ENCODE measurements at regions not wholly inside any gene's neighbourhood (a gene's known extent, or its start where the extent isn't known, plus 50 kb on each side); places are given as distances from the start of the nearest gene placed in this dataset.

DNA sequence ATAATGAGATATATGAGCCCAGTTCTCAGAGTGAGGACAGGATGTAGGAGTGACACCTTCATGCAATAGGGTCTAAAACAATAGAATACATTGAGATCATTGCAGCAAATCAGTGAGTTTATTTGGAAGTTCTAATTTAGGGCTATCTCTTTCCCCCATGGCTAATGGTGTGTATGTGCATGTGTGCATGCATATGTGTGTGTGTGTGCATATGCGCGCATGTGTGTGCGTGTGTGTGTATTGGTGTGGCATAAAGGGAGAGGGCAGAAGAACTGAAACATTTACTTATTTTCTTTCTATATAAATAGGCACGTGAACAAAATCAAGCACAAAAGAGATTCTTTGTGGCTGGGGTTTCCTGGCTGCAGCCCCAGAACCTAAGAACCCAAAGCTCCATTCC, 115.7 kb upstream of the VEPH1 start:
- H3K4me1 ChIP-seq (ENCODE audit: insufficient read depth, insufficient read length): no peaks in the 10 kb centered on the region
- no peaks in the 10 kb centered on the region for H3K9me3 ChIP-seq (ENCODE audit: insufficient read depth, low read length)
- no peak for DNase-seq (ENCODE audit: low read depth, low spot score)

DNA sequence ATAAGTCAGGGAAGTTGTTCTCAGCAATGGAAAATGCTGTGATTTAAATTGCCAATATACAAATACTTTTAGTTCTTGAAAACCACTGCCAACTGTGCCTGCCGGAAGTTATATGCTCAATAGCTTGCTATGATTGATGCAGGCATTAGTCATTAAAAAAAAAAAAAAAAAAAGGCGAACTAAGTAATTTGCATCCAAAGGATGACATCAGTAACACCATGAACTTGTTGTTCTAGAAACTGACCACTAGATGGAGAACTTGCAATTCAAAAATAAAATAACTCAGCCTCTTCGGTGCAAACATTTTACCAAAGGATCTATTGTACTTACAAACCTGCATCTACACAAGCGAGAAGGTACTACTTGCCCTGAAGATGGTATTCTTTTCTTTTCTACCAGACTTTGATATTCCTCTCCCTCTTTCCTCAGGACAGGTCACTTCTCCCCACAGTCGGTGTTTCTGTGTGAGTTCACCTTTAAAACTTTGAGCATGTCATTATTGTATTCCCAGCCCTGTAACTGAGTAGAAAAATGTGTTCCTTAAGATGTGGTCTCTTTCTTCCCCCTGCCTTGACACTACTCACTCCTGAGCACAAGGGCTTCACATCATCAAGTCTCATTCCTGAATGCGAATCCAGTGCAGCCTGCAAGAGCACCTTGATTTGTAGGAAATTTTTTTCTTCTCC, 115.0 kb upstream of the VEPH1 start:
- H3K4me1 ChIP-seq (ENCODE audit: insufficient read depth, insufficient read length): no peaks in the 10 kb centered on the region
- H3K4me3 ChIP-seq (ENCODE audit: insufficient read length, low read depth): no peak overlapping the region
- DNase-seq (ENCODE audit: low read depth, low spot score): peak; percentile 42
- no peaks in the 10 kb centered on the region for H3K36me3 ChIP-seq (ENCODE audit: insufficient read depth, insufficient read length, low read length)
- no peaks in the 10 kb centered on the region for H3K27me3 ChIP-seq (ENCODE audit: insufficient read depth, insufficient read length)
- no peaks in the 10 kb centered on the region for H3K9me3 ChIP-seq (ENCODE audit: insufficient read depth, low read length)
- no peak for TF ChIP-seq YY1 (IDR thresholded peaks at IDR 0.05; ENCODE audit: insufficient read depth, insufficient read length)
- no peak for TF ChIP-seq SUZ12 (IDR thresholded peaks at IDR 0.05; ENCODE audit: extremely low read depth, insufficient read depth, insufficient read length)
- TF ChIP-seq ZNF274 (IDR thresholded peaks at IDR 0.05; ENCODE audit: low read depth, low read length): no peak
- H3K9ac ChIP-seq (ENCODE audit: insufficient read length, low read depth): no peak overlapping the region

More for the DNA sequence above, 115.7 kb upstream of the VEPH1 start:
- Histone ChIP-seq H3K4me3 (ENCODE audit: insufficient read length, low read depth) (no peak overlapping the region), H3K27me3 (ENCODE audit: insufficient read depth, insufficient read length) (no peaks in the 10 kb centered on the region), H3K9ac (ENCODE audit: insufficient read length, low read depth) (no peak overlapping the region), H3K36me3 (ENCODE audit: insufficient read depth, insufficient read length, low read length) (no peaks in the 10 kb centered on the region)
- no peak for TF ChIP-seq SUZ12 (IDR thresholded peaks at IDR 0.05; ENCODE audit: extremely low read depth, insufficient read depth, insufficient read length)
- TF ChIP-seq ZNF274 (IDR thresholded peaks at IDR 0.05; ENCODE audit: low read depth, low read length): no peak
- no peak for TF ChIP-seq YY1 (IDR thresholded peaks at IDR 0.05; ENCODE audit: insufficient read depth, insufficient read length)

GRCh38 chr3:157614896-157615295, 111.7 kb upstream of the VEPH1 start:
- Histone ChIP-seq H3K4me3 (ENCODE audit: insufficient read length, low read depth) (no peak overlapping the region), H3K36me3 (ENCODE audit: insufficient read depth, insufficient read length, low read length) (no peaks in the 10 kb centered on the region), H3K27me3 (ENCODE audit: insufficient read depth, insufficient read length) (no peaks in the 10 kb centered on the region), H3K4me1 (ENCODE audit: insufficient read depth, insufficient read length) (no peaks in the 10 kb centered on the region), H3K9me3 (ENCODE audit: insufficient read depth, low read length) (no peaks in the 10 kb centered on the region), H3K9ac (ENCODE audit: insufficient read length, low read depth) (no peak overlapping the region)
- DNase-seq (ENCODE audit: low read depth, low spot score): no peak
- TF ChIP-seq SUZ12 (IDR thresholded peaks at IDR 0.05; ENCODE audit: extremely low read depth, insufficient read depth, insufficient read length) (no peak), YY1 (IDR thresholded peaks at IDR 0.05; ENCODE audit: insufficient read depth, insufficient read length) (no peak), ZNF274 (IDR thresholded peaks at IDR 0.05; ENCODE audit: low read depth, low read length) (no peak)

DNA sequence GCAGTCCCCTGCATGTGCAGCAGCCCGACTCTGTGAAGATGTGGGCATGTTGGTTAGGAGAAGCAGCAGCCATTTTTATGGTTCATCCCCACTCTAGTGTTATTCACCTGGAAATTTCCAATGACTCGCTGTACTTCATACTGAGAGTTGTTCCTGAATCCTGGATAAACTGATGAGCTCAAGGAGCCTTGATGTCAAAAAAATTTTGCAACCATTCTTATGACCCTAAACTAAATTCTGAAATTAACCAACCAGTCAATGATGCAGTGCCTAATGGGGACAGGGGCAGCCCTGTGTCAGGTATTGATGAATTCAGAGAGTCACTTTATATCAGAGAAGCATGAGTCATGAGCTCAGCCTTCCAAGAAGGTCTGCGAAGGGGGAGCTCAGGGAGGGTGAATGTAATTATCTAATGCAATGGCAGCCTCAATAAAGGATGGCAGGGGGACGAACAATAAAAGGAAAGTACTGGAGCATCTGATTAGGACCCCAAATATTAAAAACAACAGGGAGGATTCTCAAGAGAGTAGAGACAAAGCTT, 108.4 kb upstream of the VEPH1 start:
- no peaks in the 10 kb centered on the region for H3K4me1 ChIP-seq (ENCODE audit: insufficient read depth, insufficient read length)
- H3K9me3 ChIP-seq (ENCODE audit: insufficient read depth, low read length): no peaks in the 10 kb centered on the region
- H3K4me3 ChIP-seq (ENCODE audit: insufficient read length, low read depth): no peak overlapping the region

GRCh38 chr3:157610876-157611535, 107.8 kb upstream of the VEPH1 start:
- DNase-seq (ENCODE audit: low read depth, low spot score): no peak
- no peak overlapping the region for H3K9ac ChIP-seq (ENCODE audit: insufficient read length, low read depth)

More for the DNA sequence above, 108.4 kb upstream of the VEPH1 start:
- DNase-seq (ENCODE audit: low read depth, low spot score): no peak
- no peak overlapping the region for H3K9ac ChIP-seq (ENCODE audit: insufficient read length, low read depth)
- H3K36me3 ChIP-seq (ENCODE audit: insufficient read depth, insufficient read length, low read length): no peaks in the 10 kb centered on the region
- TF ChIP-seq YY1 (IDR thresholded peaks at IDR 0.05; ENCODE audit: insufficient read depth, insufficient read length) (no peak), SUZ12 (IDR thresholded peaks at IDR 0.05; ENCODE audit: extremely low read depth, insufficient read depth, insufficient read length) (no peak), ZNF274 (IDR thresholded peaks at IDR 0.05; ENCODE audit: low read depth, low read length) (no peak)
- H3K27me3 ChIP-seq (ENCODE audit: insufficient read depth, insufficient read length): no peaks in the 10 kb centered on the region

DNA sequence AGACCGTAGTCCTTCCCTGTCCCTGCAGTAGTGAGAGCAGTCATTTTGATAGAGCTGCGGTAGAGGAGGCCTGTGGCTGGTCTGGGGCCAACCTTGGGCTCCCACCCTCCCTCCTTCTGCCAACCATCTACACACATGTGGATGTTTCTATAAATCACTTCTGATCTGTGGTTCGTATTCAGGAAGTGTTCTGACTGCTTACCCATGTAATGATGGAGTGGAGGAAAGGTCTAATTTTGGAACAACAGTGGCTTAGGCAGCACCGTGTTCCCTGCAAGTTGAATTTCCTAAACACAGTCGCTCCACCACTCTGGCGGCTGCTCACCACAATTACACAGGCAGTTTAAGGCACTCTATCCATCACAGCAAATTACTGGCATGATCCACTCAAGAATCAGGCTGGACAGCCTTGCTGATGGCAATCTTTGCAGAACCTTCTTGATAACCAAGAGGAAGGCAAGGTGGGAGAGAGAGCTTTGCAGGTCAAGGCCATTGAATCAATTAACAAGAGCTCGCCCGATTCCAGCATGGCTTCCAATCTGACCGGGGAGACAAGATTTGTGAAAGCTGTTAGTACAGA, 104.7 kb upstream of the VEPH1 start:
- Histone ChIP-seq H3K27me3 (ENCODE audit: insufficient read depth, insufficient read length) (no peaks in the 10 kb centered on the region), H3K9ac (ENCODE audit: insufficient read length, low read depth) (no peak overlapping the region), H3K9me3 (ENCODE audit: insufficient read depth, low read length) (no peaks in the 10 kb centered on the region), H3K36me3 (ENCODE audit: insufficient read depth, insufficient read length, low read length) (no peaks in the 10 kb centered on the region), H3K4me3 (ENCODE audit: insufficient read length, low read depth) (no peak overlapping the region), H3K4me1 (ENCODE audit: insufficient read depth, insufficient read length) (no peaks in the 10 kb centered on the region)
- no peak for DNase-seq (ENCODE audit: low read depth, low spot score)
- TF ChIP-seq SUZ12 (IDR thresholded peaks at IDR 0.05; ENCODE audit: extremely low read depth, insufficient read depth, insufficient read length): no peak
- no peak for TF ChIP-seq YY1 (IDR thresholded peaks at IDR 0.05; ENCODE audit: insufficient read depth, insufficient read length)
- no peak for TF ChIP-seq ZNF274 (IDR thresholded peaks at IDR 0.05; ENCODE audit: low read depth, low read length)

More at GRCh38 chr3:157610876-157611535, 107.8 kb upstream of the VEPH1 start:
- Histone ChIP-seq H3K4me1 (ENCODE audit: insufficient read depth, insufficient read length) (no peaks in the 10 kb centered on the region), H3K9me3 (ENCODE audit: insufficient read depth, low read length) (no peaks in the 10 kb centered on the region), H3K4me3 (ENCODE audit: insufficient read length, low read depth) (no peak overlapping the region), H3K27me3 (ENCODE audit: insufficient read depth, insufficient read length) (no peaks in the 10 kb centered on the region), H3K36me3 (ENCODE audit: insufficient read depth, insufficient read length, low read length) (no peaks in the 10 kb centered on the region)
- no peak for TF ChIP-seq SUZ12 (IDR thresholded peaks at IDR 0.05; ENCODE audit: extremely low read depth, insufficient read depth, insufficient read length)
- TF ChIP-seq YY1 (IDR thresholded peaks at IDR 0.05; ENCODE audit: insufficient read depth, insufficient read length): no peak
- TF ChIP-seq ZNF274 (IDR thresholded peaks at IDR 0.05; ENCODE audit: low read depth, low read length): no peak

- no peak overlapping the region for H3K4me3 ChIP-seq (ENCODE audit: insufficient read length, low read depth)
- no peak for DNase-seq (ENCODE audit: low read depth, low spot score)
- no peak for TF ChIP-seq ZNF274 (IDR thresholded peaks at IDR 0.05; ENCODE audit: low read depth, low read length)
- no peak for TF ChIP-seq SUZ12 (IDR thresholded peaks at IDR 0.05; ENCODE audit: extremely low read depth, insufficient read depth, insufficient read length)
- no peak for TF ChIP-seq YY1 (IDR thresholded peaks at IDR 0.05; ENCODE audit: insufficient read depth, insufficient read length)
These were observed 103.6 kb upstream of the VEPH1 start for GRCh38 chr3:157606852-157607197.

More at GRCh38 chr3:157606852-157607197, 103.6 kb upstream of the VEPH1 start:
- H3K9me3 ChIP-seq (ENCODE audit: insufficient read depth, low read length): no peaks in the 10 kb centered on the region
- no peaks in the 10 kb centered on the region for H3K4me1 ChIP-seq (ENCODE audit: insufficient read depth, insufficient read length)
- no peak overlapping the region for H3K9ac ChIP-seq (ENCODE audit: insufficient read length, low read depth)
- H3K27me3 ChIP-seq (ENCODE audit: insufficient read depth, insufficient read length): no peaks in the 10 kb centered on the region
- H3K36me3 ChIP-seq (ENCODE audit: insufficient read depth, insufficient read length, low read length): no peaks in the 10 kb centered on the region

Data from NT2/D1 (cell line).